ENCODE measurements at regions not wholly inside any gene's neighbourhood (a gene's known extent, or its start where the extent isn't known, plus 50 kb on each side); places are given as distances from the start of the nearest gene placed in this dataset.
"Not testable (repeated sequence)": the region's sequence is repeated elsewhere in the genome, so short reads cannot be mapped to it uniquely, and the experiment has no call there.

DNA sequence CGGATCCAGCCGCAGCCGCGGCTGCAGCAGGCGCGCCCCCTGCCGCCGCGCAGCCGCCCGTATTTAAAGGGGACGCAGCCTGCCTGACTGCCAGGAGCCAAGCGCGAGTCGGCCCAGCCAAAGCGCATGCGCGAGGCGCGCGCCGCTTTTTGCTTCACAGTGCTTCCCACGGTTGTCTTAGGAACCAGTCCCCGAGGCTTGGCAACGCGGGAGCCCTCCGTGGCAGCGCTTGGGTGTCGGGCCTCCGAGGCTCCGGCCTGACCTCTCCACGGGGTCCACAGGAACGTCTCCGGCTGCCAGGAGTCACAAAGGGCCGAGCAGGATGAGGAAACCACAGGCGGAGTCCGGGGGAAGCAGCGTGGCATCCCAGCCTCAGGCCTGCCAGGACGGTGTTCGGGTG is 689.3 kb downstream of the KCNJ18 start:
- H3K27me3 ChIP-seq (ENCODE audit: control insufficient read depth in 3 of 3, insufficient read depth in 3 of 3, low read length in 3 of 3); FAIRE-seq; H3K4me3 ChIP-seq (ENCODE audit: low read depth in 1 of 3, low read length in 3 of 3); H3K27ac ChIP-seq (ENCODE audit: low read depth in 1 of 3, low read length in 2 of 3); DNase-seq; H3K4me1 ChIP-seq (ENCODE audit: control insufficient read depth in 3 of 3, insufficient read depth in 2 of 3, low read depth in 1 of 3, low read length in 2 of 3); H3K36me3 ChIP-seq (ENCODE audit: control insufficient read depth in 3 of 3, insufficient read depth in 2 of 3, low read depth in 1 of 3, low read length in 3 of 3); H3K9me3 ChIP-seq (ENCODE audit: control insufficient read depth in 2 of 2, insufficient read depth in 1 of 2, low read depth in 1 of 2, low read length in 1 of 2): not testable (repeated sequence)
- WGBS, 3 donors, result no CpG with 5 or more reads among the region's 40 CpGs

DNA sequence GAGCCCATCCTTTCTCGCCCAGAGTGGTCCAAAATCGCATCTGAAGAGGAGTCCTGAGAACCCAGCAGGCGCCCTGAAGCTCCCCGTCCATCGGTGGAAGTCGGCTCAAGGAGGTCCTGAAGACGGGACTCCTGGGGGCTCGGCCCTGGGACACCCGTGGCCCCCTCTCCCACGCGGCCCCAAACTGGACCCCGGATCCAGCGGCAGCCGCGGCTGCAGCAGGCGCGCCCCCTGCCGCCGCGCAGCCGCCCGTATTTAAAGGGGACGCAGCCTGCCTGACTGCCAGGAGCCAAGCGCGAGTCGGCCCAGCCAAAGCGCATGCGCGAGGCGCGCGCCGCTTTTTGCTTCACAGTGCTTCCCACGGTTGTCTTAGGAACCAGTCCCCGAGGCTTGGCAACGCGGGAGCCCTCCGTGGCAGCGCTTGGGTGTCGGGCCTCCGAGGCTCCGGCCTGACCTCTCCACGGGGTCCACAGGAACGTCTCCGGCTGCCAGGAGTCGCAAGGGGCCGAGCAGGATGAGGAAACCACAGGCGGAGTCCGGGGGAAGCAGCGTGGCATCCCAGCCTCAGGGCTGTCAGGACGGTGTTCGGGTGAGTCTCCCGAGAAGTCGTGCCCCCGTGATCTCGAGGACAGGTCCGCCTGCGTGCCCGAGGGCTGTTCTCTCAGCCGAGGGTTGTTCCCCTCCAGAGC is 691.6 kb downstream of the KCNJ18 start:
- WGBS, 3 donors, result 92% methylated on average over 23 of the region's 60 CpGs; no CpG with 5 or more reads in 2 of the 3 donors
- not testable (repeated sequence) for H3K27me3 ChIP-seq (ENCODE audit: control insufficient read depth in 3 of 3, insufficient read depth in 3 of 3, low read length in 3 of 3); H3K36me3 ChIP-seq (ENCODE audit: control insufficient read depth in 3 of 3, insufficient read depth in 2 of 3, low read depth in 1 of 3, low read length in 3 of 3); DNase-seq; H3K4me3 ChIP-seq (ENCODE audit: low read depth in 1 of 3, low read length in 3 of 3); FAIRE-seq; H3K9me3 ChIP-seq (ENCODE audit: control insufficient read depth in 2 of 2, insufficient read depth in 1 of 2, low read depth in 1 of 2, low read length in 1 of 2); H3K4me1 ChIP-seq (ENCODE audit: control insufficient read depth in 3 of 3, insufficient read depth in 2 of 3, low read depth in 1 of 3, low read length in 2 of 3); H3K27ac ChIP-seq (ENCODE audit: low read depth in 1 of 3, low read length in 2 of 3)

DNA sequence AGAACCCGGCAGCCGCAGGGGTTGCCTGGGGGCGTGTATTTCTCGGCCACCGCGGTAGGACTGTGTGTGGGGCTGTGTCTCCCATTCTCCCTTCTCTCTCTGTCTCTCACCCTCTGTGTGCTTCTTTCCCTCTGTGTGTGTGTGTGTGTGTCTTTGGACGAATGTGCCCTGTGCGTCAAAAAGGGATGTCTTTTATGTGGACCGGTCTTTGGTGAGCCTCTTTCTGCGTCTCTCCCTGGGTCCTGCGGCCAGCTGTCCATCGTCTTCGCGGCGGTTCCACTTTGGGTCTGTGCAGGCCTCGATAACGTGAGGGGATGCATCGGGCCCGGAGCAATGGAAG is 692.1 kb downstream of the KCNJ18 start:
- H3K27ac ChIP-seq (ENCODE audit: low read depth in 1 of 3, low read length in 2 of 3); H3K36me3 ChIP-seq (ENCODE audit: control insufficient read depth in 3 of 3, insufficient read depth in 2 of 3, low read depth in 1 of 3, low read length in 3 of 3); H3K9me3 ChIP-seq (ENCODE audit: control insufficient read depth in 2 of 2, insufficient read depth in 1 of 2, low read depth in 1 of 2, low read length in 1 of 2); H3K4me3 ChIP-seq (ENCODE audit: low read depth in 1 of 3, low read length in 3 of 3); H3K27me3 ChIP-seq (ENCODE audit: control insufficient read depth in 3 of 3, insufficient read depth in 3 of 3, low read length in 3 of 3); DNase-seq; FAIRE-seq; H3K4me1 ChIP-seq (ENCODE audit: control insufficient read depth in 3 of 3, insufficient read depth in 2 of 3, low read depth in 1 of 3, low read length in 2 of 3): not testable (repeated sequence)
- 60 to 87% methylated on average over 1 to 3 of the region's 19 CpGs; no CpG with 5 or more reads in 1 of the 3 donors for WGBS, 3 donors

DNA sequence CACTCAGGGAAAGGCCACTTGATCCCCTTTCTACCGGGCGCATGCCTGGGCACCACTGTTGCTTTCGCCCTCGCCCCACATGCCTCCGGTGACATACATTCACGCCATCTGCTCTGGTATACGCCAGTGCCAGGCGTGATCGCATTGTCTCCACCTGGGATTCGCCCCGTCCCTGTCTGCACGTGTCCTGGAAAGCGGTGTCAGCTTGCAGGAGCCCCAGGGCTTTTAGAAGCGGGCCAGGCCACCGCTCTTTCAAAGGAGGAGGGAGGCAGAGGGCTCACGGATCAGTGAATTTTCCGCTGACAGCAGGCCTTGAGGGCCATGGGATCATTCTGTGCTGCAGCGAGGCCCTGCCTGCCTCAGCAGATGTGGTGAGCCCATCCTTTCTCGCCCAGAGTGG is 706.1 kb downstream of the KCNJ18 start:
- H3K36me3 ChIP-seq (ENCODE audit: control insufficient read depth in 3 of 3, insufficient read depth in 2 of 3, low read depth in 1 of 3, low read length in 3 of 3); DNase-seq; H3K4me1 ChIP-seq (ENCODE audit: control insufficient read depth in 3 of 3, insufficient read depth in 2 of 3, low read depth in 1 of 3, low read length in 2 of 3); H3K27me3 ChIP-seq (ENCODE audit: control insufficient read depth in 3 of 3, insufficient read depth in 3 of 3, low read length in 3 of 3); FAIRE-seq; H3K9me3 ChIP-seq (ENCODE audit: control insufficient read depth in 2 of 2, insufficient read depth in 1 of 2, low read depth in 1 of 2, low read length in 1 of 2); H3K4me3 ChIP-seq (ENCODE audit: low read depth in 1 of 3, low read length in 3 of 3); H3K27ac ChIP-seq (ENCODE audit: low read depth in 1 of 3, low read length in 2 of 3): not testable (repeated sequence)
- WGBS, 3 donors, result 88 to 95% (median 91%) methylated on average over 4 to 10 of the region's 19 CpGs

DNA sequence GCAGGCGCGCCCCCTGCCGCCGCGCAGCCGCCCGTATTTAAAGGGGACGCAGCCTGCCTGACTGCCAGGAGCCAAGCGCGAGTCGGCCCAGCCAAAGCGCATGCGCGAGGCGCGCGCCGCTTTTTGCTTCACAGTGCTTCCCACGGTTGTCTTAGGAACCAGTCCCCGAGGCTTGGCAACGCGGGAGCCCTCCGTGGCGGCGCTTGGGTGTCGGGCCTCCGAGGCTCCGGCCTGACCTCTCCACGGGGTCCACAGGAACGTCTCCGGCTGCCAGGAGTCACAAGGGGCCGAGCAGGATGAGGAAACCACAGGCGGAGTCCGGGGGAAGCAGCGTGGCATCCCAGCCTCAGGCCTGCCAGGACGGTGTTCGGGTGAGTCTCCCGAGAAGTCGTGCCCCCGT is 706.7 kb downstream of the KCNJ18 start:
- H3K27me3 ChIP-seq (ENCODE audit: control insufficient read depth in 3 of 3, insufficient read depth in 3 of 3, low read length in 3 of 3); H3K36me3 ChIP-seq (ENCODE audit: control insufficient read depth in 3 of 3, insufficient read depth in 2 of 3, low read depth in 1 of 3, low read length in 3 of 3); H3K4me3 ChIP-seq (ENCODE audit: low read depth in 1 of 3, low read length in 3 of 3); FAIRE-seq; H3K4me1 ChIP-seq (ENCODE audit: control insufficient read depth in 3 of 3, insufficient read depth in 2 of 3, low read depth in 1 of 3, low read length in 2 of 3); H3K27ac ChIP-seq (ENCODE audit: low read depth in 1 of 3, low read length in 2 of 3); DNase-seq; H3K9me3 ChIP-seq (ENCODE audit: control insufficient read depth in 2 of 2, insufficient read depth in 1 of 2, low read depth in 1 of 2, low read length in 1 of 2): not testable (repeated sequence)
- no CpG with 5 or more reads among the region's 40 CpGs for WGBS, 3 donors

DNA sequence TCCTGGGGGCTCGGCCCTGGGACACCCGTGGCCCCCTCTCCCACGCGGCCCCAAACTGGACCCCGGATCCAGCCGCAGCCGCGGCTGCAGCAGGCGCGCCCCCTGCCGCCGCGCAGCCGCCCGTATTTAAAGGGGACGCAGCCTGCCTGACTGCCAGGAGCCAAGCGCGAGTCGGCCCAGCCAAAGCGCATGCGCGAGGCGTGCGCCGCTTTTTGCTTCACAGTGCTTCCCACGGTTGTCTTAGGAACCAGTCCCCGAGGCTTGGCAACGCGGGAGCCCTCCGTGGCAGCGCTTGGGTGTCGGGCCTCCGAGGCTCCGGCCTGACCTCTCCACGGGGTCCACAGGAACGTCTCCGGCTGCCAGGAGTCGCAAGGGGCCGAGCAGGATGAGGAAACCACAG is 712.8 kb downstream of the KCNJ18 start:
- 85 to 99% methylated on average over 9 to 17 of the region's 39 CpGs; no CpG with 5 or more reads in 1 of the 3 donors for WGBS, 3 donors
- H3K27me3 ChIP-seq (ENCODE audit: control insufficient read depth in 3 of 3, insufficient read depth in 3 of 3, low read length in 3 of 3); FAIRE-seq: not testable (repeated sequence)

DNA sequence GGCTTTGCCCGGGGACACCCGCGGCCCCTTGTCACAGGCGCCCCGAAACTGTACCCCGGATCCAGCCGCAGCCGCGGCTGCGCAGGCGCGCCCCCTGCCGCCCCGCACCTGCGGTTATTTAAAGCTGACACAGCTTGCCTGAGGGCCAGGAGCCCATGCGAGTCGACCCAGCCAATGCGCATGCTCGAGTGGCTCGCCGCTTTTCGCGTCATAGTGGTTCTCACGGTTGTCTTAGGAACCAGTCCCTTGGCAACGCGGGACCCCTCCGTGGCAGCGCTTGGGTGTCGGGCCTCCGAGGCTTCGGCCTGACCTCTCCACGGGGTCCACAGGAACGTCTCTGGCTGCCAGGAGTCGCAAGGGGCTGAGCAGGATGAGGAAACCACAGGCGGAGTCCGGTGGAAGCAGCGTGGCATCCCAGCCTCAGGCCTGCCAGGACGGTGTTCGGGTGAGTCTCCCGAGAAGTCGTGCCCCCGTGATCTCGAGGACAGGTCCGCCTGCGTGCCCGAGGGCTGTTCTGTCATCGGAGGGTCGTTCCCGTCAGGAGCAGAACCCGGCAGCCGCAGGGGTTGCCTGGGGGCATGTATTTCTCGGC is 716.9 kb downstream of the KCNJ18 start:
- peaks cover 11 to 22% of the 10 kb centered on the region in 2 donors for H3K9me3 ChIP-seq (ENCODE audit: control insufficient read depth in 2 of 2, insufficient read depth in 1 of 2, low read depth in 1 of 2, low read length in 1 of 2)
- FAIRE-seq (no peak), DNase-seq (no peak)

More for the DNA sequence above, 712.8 kb downstream of the KCNJ18 start:
- H3K4me3 ChIP-seq (ENCODE audit: low read depth in 1 of 3, low read length in 3 of 3); H3K4me1 ChIP-seq (ENCODE audit: control insufficient read depth in 3 of 3, insufficient read depth in 2 of 3, low read depth in 1 of 3, low read length in 2 of 3); H3K27ac ChIP-seq (ENCODE audit: low read depth in 1 of 3, low read length in 2 of 3); H3K36me3 ChIP-seq (ENCODE audit: control insufficient read depth in 3 of 3, insufficient read depth in 2 of 3, low read depth in 1 of 3, low read length in 3 of 3); DNase-seq: not testable (repeated sequence)
- H3K9me3 ChIP-seq (ENCODE audit: control insufficient read depth in 2 of 2, insufficient read depth in 1 of 2, low read depth in 1 of 2, low read length in 1 of 2), result peaks cover 3 to 12% of the 10 kb centered on the region in 2 donors

DNA sequence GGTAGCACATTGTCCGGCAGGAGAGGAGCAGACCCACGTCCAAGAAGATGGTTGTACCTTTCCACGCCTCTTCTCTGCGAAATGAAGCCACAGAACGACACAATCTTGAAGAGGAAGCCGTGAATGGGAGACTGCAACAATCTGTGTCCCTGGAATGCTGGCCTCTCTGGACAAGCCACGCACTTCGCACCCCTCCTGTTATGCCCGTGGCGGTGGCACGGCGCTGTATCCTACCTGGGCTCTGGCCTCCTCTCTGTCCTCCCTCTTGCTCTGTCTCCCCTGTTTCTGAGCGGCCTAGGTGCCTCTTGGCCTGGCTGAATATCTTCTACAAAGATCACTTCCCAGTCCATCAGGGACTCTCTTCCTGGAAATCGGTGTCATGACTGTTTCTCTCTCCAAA is 717.8 kb downstream of the KCNJ18 start:
- WGBS, 3 donors, result 73 to 82% (median 76%) methylated on average over 14 of the region's 14 CpGs
- no peak for DNase-seq
- peaks cover 11 to 22% of the 10 kb centered on the region in 2 donors for H3K9me3 ChIP-seq (ENCODE audit: control insufficient read depth in 2 of 2, insufficient read depth in 1 of 2, low read depth in 1 of 2, low read length in 1 of 2)

More for the DNA sequence above, 716.9 kb downstream of the KCNJ18 start:
- 80 to 88% (median 87%) methylated on average over 43 to 52 of the region's 52 CpGs for WGBS, 3 donors
- Histone ChIP-seq H3K27ac (ENCODE audit: low read depth in 1 of 3, low read length in 2 of 3) (no peak overlapping the region), H3K4me1 (ENCODE audit: control insufficient read depth in 3 of 3, insufficient read depth in 2 of 3, low read depth in 1 of 3, low read length in 2 of 3) (no peaks in the 10 kb centered on the region), H3K36me3 (ENCODE audit: control insufficient read depth in 3 of 3, insufficient read depth in 2 of 3, low read depth in 1 of 3, low read length in 3 of 3) (no peaks in the 10 kb centered on the region), H3K27me3 (ENCODE audit: control insufficient read depth in 3 of 3, insufficient read depth in 3 of 3, low read length in 3 of 3) (no peaks in the 10 kb centered on the region), H3K4me3 (ENCODE audit: low read depth in 1 of 3, low read length in 3 of 3) (no peak overlapping the region)

More for the DNA sequence above, 717.8 kb downstream of the KCNJ18 start:
- Histone ChIP-seq H3K27ac (ENCODE audit: low read depth in 1 of 3, low read length in 2 of 3) (no peak overlapping the region), H3K4me3 (ENCODE audit: low read depth in 1 of 3, low read length in 3 of 3) (no peak overlapping the region), H3K4me1 (ENCODE audit: control insufficient read depth in 3 of 3, insufficient read depth in 2 of 3, low read depth in 1 of 3, low read length in 2 of 3) (no peaks in the 10 kb centered on the region), H3K27me3 (ENCODE audit: control insufficient read depth in 3 of 3, insufficient read depth in 3 of 3, low read length in 3 of 3) (no peaks in the 10 kb centered on the region), H3K36me3 (ENCODE audit: control insufficient read depth in 3 of 3, insufficient read depth in 2 of 3, low read depth in 1 of 3, low read length in 3 of 3) (no peaks in the 10 kb centered on the region)
- no peak for FAIRE-seq
